Right lobe of liver (tissue), 4 donors: ENCODE measurements at regions not wholly inside any gene's neighbourhood (a gene's known extent, or its start where the extent isn't known, plus 50 kb on each side); places are given as distances from the start of the nearest gene placed in this dataset.

Experiments
- POLR2A ChIP-seq: fragments of 450-650 bp; IDR thresholded peaks from one replicate; pipeline ENCODE4 v1.6.1; 2017; ENCODE audit warnings: antibody characterized with exemption, mild to moderate bottlenecking
- TF ChIP-seq, protein P1 (sequence below), 4 donors: fragments of 200-600 bp in 3 of 4; fragments of 450-650 bp in 1 of 4; IDR thresholded peaks; one replicate each; pipeline versions ENCODE4 v1.5.1 to v1.8.0; 2016 to 2022; ENCODE audit warnings: antibody characterized with exemption in 4 of 4, mild to moderate bottlenecking in 2 of 4
- donor health status: DM: no; HTN: no; CAD: no.
- donor health status: DM: no; HTN: no; CAD: no.
- donor health status: DM: no; HTN: yes; CAD: no.

DNA sequence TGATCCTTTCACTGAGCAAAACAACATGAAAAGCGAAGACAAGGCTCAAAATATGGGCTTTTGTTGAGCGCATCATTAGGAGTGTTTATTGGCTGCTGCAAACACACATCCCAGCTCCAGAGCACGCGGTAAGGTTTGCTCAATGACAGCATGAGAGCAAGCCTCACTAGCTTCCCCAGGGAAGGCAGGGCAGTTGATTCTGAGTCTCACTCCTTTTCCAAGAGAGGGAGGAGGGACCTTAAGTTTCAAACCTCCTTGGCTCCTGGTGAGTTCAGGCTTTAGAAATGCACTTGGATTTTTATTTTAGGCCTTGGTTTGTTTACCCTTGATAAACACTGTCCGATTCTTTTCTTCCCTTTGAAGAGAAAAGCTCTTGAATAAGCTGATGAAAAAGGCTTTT lies 69.1 kb upstream of the CACNA2D3 start:
- TF ChIP-seq, protein P1, sequence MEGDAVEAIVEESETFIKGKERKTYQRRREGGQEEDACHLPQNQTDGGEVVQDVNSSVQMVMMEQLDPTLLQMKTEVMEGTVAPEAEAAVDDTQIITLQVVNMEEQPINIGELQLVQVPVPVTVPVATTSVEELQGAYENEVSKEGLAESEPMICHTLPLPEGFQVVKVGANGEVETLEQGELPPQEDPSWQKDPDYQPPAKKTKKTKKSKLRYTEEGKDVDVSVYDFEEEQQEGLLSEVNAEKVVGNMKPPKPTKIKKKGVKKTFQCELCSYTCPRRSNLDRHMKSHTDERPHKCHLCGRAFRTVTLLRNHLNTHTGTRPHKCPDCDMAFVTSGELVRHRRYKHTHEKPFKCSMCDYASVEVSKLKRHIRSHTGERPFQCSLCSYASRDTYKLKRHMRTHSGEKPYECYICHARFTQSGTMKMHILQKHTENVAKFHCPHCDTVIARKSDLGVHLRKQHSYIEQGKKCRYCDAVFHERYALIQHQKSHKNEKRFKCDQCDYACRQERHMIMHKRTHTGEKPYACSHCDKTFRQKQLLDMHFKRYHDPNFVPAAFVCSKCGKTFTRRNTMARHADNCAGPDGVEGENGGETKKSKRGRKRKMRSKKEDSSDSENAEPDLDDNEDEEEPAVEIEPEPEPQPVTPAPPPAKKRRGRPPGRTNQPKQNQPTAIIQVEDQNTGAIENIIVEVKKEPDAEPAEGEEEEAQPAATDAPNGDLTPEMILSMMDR (IDR thresholded peaks at IDR 0.05), result no peak
- no peak for TF ChIP-seq POLR2A
